ENCODE measurements at regions not wholly inside any gene's neighbourhood (a gene's known extent, or its start where the extent isn't known, plus 50 kb on each side); places are given as distances from the start of the nearest gene placed in this dataset.

DNA sequence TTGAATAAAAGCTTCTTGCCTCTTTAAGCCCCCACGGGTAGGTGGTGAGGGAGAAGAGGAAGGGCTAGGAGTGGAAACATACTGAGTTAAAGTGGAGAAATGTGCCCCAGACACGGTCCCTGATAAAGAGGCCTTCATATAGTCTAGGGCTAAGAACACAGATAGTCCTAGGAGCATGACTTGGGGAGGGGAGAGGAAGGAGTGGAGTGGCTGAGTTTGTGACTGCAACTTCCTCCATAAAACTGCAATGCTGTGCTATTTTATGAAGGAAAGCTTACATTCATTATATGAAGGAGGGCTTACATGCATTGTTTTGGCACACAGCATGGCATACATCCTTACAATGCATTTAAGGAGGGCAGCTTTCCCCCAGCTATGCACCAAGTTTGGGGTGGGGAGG lies 1129.4 kb upstream of the LRRTM3 start:
- Histone ChIP-seq H3K36me3 (no peaks in the 10 kb centered on the region), H3K27ac (no peak overlapping the region), H3K27me3 (no peaks in the 10 kb centered on the region), H3K4me3 (no peak overlapping the region), H3K9me3 (no peaks in the 10 kb centered on the region), H3K4me1 (no peaks in the 10 kb centered on the region)
- no peak for TF ChIP-seq POLR2AphosphoS5 (IDR thresholded peaks at IDR 0.05)
- TF ChIP-seq, protein P1, sequence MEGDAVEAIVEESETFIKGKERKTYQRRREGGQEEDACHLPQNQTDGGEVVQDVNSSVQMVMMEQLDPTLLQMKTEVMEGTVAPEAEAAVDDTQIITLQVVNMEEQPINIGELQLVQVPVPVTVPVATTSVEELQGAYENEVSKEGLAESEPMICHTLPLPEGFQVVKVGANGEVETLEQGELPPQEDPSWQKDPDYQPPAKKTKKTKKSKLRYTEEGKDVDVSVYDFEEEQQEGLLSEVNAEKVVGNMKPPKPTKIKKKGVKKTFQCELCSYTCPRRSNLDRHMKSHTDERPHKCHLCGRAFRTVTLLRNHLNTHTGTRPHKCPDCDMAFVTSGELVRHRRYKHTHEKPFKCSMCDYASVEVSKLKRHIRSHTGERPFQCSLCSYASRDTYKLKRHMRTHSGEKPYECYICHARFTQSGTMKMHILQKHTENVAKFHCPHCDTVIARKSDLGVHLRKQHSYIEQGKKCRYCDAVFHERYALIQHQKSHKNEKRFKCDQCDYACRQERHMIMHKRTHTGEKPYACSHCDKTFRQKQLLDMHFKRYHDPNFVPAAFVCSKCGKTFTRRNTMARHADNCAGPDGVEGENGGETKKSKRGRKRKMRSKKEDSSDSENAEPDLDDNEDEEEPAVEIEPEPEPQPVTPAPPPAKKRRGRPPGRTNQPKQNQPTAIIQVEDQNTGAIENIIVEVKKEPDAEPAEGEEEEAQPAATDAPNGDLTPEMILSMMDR (IDR thresholded peaks at IDR 0.05): no peak
- TF ChIP-seq EP300 (IDR thresholded peaks at IDR 0.05): no peak
- TF ChIP-seq POLR2A (IDR thresholded peaks at IDR 0.05): no peak
- no peak for DNase-seq (ENCODE audit: low spot score in 2 of 2)
- WGBS: 77% methylated on average over 2 of the region's 2 CpGs

DNA sequence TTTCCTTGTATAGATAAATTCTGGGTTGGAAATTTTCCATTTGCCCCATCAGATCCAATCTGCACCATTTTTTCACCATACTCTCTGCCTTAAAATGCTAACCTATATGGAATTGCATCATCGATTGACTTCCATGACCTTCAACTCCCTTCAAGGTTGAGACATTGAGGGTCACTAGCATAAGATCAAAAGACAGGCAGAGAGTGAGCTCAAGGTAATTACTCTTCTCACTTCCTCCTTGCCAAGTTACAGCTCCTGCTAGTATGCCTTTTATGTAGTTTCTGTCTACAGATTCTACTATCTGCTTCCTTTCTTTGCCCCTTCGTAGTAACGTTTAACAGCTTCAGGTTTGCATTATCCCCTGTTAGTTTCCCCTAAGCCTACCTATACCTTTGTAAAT lies 1127.7 kb upstream of the LRRTM3 start:
- DNase-seq (ENCODE audit: low spot score in 2 of 2): no peak
- WGBS: 81% methylated on average over 3 of the region's 3 CpGs

DNA sequence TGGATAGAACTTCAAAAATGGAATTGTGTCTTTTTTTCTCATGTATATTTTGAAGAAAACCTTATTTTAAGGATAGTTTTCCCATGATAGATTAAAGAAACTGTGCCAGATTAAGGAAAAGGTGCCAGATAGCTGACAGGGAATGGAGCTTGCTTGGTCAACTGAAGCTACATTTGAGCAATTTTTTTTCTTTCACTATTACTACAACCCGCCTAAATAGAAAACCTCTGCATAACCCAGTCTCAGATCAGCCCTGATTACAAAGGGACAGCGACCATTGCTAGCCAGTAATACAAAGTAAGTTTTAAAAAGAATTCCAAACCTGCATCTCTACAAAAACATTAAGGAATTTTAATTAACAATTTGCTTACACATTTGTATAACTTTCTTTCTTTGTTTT lies 1123.4 kb upstream of the LRRTM3 start:
- Histone ChIP-seq H3K27me3 (no peaks in the 10 kb centered on the region), H3K36me3 (no peaks in the 10 kb centered on the region), H3K4me3 (no peak overlapping the region), H3K9me3 (no peaks in the 10 kb centered on the region), H3K4me1 (no peaks in the 10 kb centered on the region), H3K27ac (no peak overlapping the region)
- 95% methylated on average over 2 of the region's 2 CpGs for WGBS
- no peak for DNase-seq (ENCODE audit: low spot score in 2 of 2)
- no peak for TF ChIP-seq EP300 (IDR thresholded peaks at IDR 0.05)
- TF ChIP-seq POLR2AphosphoS5 (IDR thresholded peaks at IDR 0.05): no peak
- no peak for TF ChIP-seq POLR2A (IDR thresholded peaks at IDR 0.05)
- TF ChIP-seq, protein P1 (IDR thresholded peaks at IDR 0.05): no peak

More for the DNA sequence above, 1127.7 kb upstream of the LRRTM3 start:
- H3K4me1 ChIP-seq: no peaks in the 10 kb centered on the region
- no peaks in the 10 kb centered on the region for H3K9me3 ChIP-seq
- H3K36me3 ChIP-seq: no peaks in the 10 kb centered on the region
- TF ChIP-seq, protein P1 (IDR thresholded peaks at IDR 0.05): no peak
- no peak for TF ChIP-seq EP300 (IDR thresholded peaks at IDR 0.05)
- TF ChIP-seq POLR2A (IDR thresholded peaks at IDR 0.05): no peak
- TF ChIP-seq POLR2AphosphoS5 (IDR thresholded peaks at IDR 0.05): no peak
- no peak overlapping the region for H3K27ac ChIP-seq
- H3K4me3 ChIP-seq: no peak overlapping the region
- H3K27me3 ChIP-seq: no peaks in the 10 kb centered on the region

DNA sequence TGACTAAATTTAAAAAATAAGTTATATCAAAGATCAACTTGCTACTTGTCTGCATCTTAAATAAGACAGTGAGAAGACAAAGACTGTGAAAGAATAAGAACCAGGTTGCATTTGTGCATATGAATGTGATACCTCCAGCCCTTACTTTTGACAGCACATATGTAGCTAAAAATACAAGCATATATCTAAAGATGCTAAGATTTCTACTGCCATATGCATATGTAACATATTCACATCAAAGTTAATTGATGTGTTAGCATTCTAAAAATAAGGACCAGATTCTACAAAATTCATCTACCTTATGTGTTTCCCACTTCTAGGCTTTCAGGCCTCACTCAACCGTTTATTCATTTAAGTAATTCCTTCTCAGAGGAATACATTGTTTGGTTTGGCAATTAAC lies 1120.3 kb upstream of the LRRTM3 start:
- TF ChIP-seq POLR2AphosphoS5 (IDR thresholded peaks at IDR 0.05) (no peak), EP300 (IDR thresholded peaks at IDR 0.05) (no peak), POLR2A (IDR thresholded peaks at IDR 0.05) (no peak)
- TF ChIP-seq, protein P1 (IDR thresholded peaks at IDR 0.05): no peak
- Histone ChIP-seq H3K4me1 (no peaks in the 10 kb centered on the region), H3K36me3 (no peaks in the 10 kb centered on the region), H3K4me3 (no peak overlapping the region), H3K27me3 (no peaks in the 10 kb centered on the region), H3K9me3 (no peaks in the 10 kb centered on the region), H3K27ac (no peak overlapping the region)
- DNase-seq (ENCODE audit: low spot score in 2 of 2): no peak
- WGBS: 62% methylated on average over 1 of the region's 1 CpG

DNA sequence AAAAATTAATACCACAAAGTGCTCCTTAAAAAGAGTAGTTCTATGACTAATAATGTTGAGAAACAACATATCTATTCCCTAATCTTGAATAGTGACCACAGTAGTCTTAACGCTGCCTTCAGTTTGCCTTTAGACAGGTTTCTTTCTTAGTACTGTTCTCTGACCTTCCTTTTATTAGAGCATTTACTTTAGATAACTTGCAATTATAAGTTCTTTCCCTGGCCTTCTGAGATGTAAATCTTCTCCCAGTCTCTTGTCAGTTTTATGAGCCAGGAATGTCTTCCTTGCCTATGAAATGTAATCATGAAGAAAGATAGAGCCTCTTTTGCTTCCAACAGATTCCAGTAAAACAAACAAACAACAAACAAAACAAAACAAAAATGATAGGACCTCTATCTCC lies 1119.8 kb upstream of the LRRTM3 start:
- no peak for DNase-seq (ENCODE audit: low spot score in 2 of 2)
- no peaks in the 10 kb centered on the region for H3K4me1 ChIP-seq
- TF ChIP-seq EP300 (IDR thresholded peaks at IDR 0.05) (no peak), POLR2A (IDR thresholded peaks at IDR 0.05) (no peak), POLR2AphosphoS5 (IDR thresholded peaks at IDR 0.05) (no peak)
- TF ChIP-seq, protein P1 (IDR thresholded peaks at IDR 0.05): no peak
- H3K9me3 ChIP-seq: no peaks in the 10 kb centered on the region
- no peaks in the 10 kb centered on the region for H3K36me3 ChIP-seq
- H3K4me3 ChIP-seq: no peak overlapping the region
- no peaks in the 10 kb centered on the region for H3K27me3 ChIP-seq
- 73% methylated on average over 1 of the region's 1 CpG for WGBS
- H3K27ac ChIP-seq: no peak overlapping the region
